Endothelial cell of umbilical vein (primary cell): ENCODE measurements at regions not wholly inside any gene's neighbourhood (a gene's known extent, or its start where the extent isn't known, plus 50 kb on each side); places are given as distances from the start of the nearest gene placed in this dataset.

Experiments used
- EZH2 ChIP-seq: IDR thresholded peaks from 2 replicates; pipeline ENCODE4 v1.6.1; 2012; ENCODE audit warnings: borderline replicate concordance, low read depth, mild to moderate bottlenecking, moderate library complexity, low read length, inconsistent platforms; ENCODE audit not compliant: severe bottlenecking
- JUN ChIP-seq: IDR thresholded peaks from 2 replicates; pipeline ENCODE4 v1.6.1; 2011; ENCODE audit warnings: borderline replicate concordance, low read depth; ENCODE audit not compliant: insufficient read length, insufficient read depth
- MYC ChIP-seq: IDR thresholded peaks from one replicate; pipeline ENCODE4 v1.6.1; 2011; ENCODE audit warnings: mild to moderate bottlenecking, low read depth, low read length
- POLR2A ChIP-seq: IDR thresholded peaks from 2 replicates; pipeline ENCODE4 v1.6.1; 2012; ENCODE audit warnings: low read depth, mild to moderate bottlenecking, control low read depth, low read length
- TF ChIP-seq, protein P1 (sequence below): IDR thresholded peaks from 2 replicates; pipeline ENCODE4 v1.6.1; 2011; ENCODE audit not compliant: insufficient read depth, insufficient read length
- TF ChIP-seq, protein P2 (sequence below), 2 donors: IDR thresholded peaks; 1 replicate in 1 of 2; 2 replicates in 1 of 2; pipeline ENCODE4 v1.5.1; 2011; ENCODE audit warnings: low read length in 2 of 2, mild to moderate bottlenecking in 2 of 2, moderate library complexity in 2 of 2, control low read depth in 1 of 2, inconsistent platforms in 1 of 2, low read depth in 1 of 2; ENCODE audit not compliant: insufficient read depth in 1 of 2; ENCODE audit errors: extremely low read depth in 1 of 2

DNA sequence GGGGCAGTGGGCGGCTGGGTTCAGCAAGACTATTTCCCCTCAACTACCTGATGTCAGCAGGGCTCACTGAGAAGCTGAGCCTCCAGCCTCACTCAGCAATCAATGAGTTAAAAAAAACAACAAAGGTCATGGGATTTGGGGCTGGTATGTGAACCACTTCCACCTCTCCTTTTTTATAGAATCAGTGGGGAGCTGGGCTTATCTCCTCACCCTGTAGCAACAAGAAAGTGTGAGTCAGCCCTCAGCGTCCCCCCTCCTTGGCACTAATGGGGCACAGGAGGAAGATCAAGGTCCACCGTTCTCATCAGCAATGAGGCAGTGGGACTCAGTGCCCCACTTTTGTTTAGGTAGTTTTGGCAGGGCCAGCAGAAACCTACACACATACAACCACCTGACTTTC lies 823.5 kb upstream of the POM121L12 start:
- TF ChIP-seq JUN (no peak), MYC (no peak), POLR2A (no peak), EZH2 (no peak)
- TF ChIP-seq, protein P1, sequence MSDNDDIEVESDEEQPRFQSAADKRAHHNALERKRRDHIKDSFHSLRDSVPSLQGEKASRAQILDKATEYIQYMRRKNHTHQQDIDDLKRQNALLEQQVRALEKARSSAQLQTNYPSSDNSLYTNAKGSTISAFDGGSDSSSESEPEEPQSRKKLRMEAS, result no peak
- TF ChIP-seq, protein P2, sequence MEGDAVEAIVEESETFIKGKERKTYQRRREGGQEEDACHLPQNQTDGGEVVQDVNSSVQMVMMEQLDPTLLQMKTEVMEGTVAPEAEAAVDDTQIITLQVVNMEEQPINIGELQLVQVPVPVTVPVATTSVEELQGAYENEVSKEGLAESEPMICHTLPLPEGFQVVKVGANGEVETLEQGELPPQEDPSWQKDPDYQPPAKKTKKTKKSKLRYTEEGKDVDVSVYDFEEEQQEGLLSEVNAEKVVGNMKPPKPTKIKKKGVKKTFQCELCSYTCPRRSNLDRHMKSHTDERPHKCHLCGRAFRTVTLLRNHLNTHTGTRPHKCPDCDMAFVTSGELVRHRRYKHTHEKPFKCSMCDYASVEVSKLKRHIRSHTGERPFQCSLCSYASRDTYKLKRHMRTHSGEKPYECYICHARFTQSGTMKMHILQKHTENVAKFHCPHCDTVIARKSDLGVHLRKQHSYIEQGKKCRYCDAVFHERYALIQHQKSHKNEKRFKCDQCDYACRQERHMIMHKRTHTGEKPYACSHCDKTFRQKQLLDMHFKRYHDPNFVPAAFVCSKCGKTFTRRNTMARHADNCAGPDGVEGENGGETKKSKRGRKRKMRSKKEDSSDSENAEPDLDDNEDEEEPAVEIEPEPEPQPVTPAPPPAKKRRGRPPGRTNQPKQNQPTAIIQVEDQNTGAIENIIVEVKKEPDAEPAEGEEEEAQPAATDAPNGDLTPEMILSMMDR (IDR thresholded peaks at IDR 0.05; ENCODE audit: extremely low read depth in 1 of 2, insufficient read depth in 1 of 2, low read depth in 1 of 2, low read length in 2 of 2), result no peak
